ENCODE measurements at regions not wholly inside any gene's neighbourhood (a gene's known extent, or its start where the extent isn't known, plus 50 kb on each side); places are given as distances from the start of the nearest gene placed in this dataset.

GRCh38 chr4:125393825-125394224 is 79.1 kb downstream of the FAT4 start:
- no peak for TF ChIP-seq CTCF (IDR thresholded peaks at IDR 0.05 in 8 of 11, conservative IDR thresholded peaks at IDR 0.05 in 3 of 11)
- TF ChIP-seq POLR2A (IDR thresholded peaks at IDR 0.05) = no peak

Data from spleen (tissue), 7 donors.